HG02759 (cell line): ENCODE measurements at regions not wholly inside any gene's neighbourhood (a gene's known extent, or its start where the extent isn't known, plus 50 kb on each side); places are given as distances from the start of the nearest gene placed in this dataset.

Source experiments
- ATAC-seq: cut with Tn5 transposase; IDR thresholded peaks from one replicate; pipeline ENCODE4 v1.9.1; 2021; ENCODE audit warnings: mild to moderate bottlenecking, moderate library complexity; ENCODE audit not compliant: unreplicated experiment

DNA sequence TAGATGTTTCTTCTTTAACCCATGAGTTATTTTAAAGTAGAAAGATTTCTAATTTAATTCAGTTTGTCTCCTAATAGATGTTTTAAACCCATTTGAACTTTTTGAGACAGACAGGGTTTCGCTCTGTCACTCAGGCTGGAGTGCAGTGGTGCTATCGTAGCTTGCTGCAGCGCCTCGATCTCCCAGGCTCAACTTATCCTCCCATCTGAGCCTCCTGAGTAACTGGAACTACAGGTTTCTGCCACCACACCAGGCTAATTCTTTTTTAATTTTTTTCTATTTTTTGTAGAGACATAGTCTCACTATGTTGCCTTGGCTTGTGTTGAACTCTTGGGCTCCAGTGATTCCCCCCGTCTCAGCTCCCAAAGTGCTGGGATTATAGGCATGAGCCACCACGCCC lies 53.0 kb upstream of the RAB18 start:
- ATAC-seq: no peak

DNA sequence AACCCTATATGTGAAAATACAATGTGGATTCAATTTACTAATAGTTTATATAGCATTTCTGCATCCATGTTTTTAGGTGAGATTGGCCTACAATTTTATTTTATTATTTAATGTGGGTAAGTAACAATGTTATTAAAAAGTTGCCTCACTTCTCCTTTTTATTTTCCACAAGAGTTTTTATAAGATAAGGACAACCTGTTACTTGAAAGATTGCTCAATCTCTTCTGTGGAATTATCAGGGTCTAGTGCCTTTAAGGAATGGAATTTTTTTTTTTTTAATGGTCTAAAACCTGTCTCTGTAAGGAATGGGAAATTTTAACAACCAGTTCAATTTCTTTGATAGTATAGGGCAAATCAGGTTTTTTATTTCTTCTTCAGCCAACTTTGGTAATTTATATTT lies 53.9 kb upstream of the RAB18 start:
- no peak for ATAC-seq

DNA sequence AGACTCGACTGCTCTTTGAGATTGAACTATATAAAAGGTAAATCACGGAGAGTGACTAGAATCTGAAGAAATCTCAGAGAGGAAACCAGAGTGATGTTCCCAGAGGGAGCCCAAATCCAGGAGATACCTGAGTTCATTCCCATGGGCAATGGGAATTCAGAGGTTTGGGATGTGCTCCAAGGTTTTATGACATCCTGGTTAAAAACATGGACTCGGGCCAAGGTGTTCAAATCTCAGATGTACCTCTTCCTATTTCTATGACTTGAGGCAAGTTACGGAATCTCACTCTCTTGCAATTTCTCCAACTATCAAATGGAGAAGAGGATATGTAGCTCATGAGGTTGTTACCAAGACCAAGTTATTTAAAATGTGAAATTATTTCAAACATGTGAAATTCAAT lies 54.5 kb upstream of the RAB18 start:
- no peak for ATAC-seq

DNA sequence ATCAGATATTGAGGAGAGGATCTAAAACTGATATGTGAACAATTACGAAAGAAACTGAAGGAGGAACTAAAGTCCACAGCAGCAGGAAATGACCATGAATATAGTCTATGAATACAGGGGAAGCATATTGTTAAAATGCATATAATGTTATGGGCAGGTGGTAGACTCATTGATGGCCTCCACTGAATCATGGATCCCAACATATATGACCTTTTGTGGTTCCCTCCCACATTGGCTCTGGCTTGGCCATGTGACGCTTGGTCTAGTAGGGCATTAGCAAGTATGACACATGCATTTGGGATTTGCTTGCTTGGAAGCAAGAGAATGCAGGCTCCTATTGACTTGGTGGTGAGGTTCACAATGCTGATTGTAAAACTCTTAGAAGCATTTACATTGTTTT lies 55.2 kb upstream of the RAB18 start:
- ATAC-seq: no peak

DNA sequence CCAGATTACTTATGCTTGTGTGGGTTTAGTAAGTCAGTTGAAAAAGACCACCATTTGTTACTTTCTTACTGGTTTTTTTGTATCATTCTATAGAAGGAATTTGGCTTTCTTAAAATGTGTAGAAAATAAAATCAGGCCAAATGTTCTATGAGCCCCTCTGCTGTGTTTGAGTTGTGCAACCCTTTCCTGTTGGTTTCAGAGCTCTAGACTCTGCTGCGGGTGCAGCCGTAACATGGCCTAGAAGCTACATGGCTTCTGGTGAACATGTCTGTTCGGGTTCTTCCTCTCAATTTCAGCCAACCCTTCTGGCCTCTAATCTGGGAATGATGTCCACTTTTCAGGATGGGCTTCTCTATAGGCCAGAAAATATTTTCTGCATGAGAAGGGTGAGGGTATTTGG lies 56.6 kb upstream of the RAB18 start:
- no peak for ATAC-seq

DNA sequence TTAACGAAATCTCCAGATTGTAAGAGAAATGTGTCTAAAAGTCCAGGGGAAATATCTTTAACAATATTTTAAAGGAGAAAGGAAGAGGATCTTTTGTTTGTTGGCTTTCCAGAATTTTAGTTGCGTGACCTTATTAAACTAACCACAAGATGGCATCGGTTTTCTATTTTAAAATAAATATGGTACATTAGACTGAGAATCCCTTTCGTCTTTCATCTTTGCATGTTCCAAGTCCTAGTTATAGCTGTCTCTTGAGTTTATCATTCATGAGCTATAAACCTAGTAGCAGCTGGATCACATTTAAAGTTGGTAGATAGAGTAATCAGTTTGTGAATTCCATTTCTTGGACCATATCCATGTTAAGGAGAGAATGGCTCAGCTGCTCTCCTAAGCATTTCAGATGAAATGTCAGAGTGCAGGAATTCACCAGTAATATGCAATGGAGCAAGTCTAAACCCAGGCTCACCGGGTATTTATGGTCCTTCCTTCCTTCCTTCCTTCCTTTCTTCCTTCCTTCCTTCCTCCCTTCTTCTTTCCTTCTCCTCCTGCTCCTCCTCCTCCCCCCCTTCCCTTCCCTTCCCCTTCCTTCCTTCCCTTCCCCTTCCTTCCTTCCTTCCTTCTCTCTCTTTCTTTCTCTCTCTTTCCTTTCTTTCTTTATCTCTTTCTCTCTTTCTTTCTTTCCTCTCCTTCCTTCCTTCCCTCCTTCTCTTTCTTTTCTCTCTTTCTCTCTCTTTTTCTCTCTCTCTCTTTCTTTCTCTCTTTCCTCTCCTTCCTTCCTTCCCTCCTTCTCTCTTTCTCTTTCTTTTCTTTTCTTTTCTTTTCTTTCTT lies 57.8 kb upstream of the RAB18 start:
- no peak for ATAC-seq

DNA sequence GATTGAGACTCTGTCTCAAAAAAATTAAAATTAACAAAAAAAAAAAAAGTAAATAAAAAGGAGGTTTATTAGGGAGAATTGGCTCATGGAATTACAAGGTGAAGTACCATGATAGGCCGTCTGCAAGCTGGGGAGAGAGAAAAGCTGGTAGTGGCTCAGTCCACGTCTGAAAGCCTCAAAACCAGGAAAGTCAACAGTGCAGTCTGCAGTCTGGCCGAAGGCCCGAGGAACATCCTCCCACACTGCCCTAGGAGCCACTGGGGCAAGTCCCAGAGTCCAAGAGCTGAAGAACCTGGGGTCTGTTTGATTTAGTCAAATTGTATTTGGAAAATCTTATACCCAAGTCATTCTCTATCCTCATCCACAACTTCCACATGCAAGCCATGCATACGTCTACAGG lies 59.0 kb upstream of the RAB18 start:
- no peak for ATAC-seq

DNA sequence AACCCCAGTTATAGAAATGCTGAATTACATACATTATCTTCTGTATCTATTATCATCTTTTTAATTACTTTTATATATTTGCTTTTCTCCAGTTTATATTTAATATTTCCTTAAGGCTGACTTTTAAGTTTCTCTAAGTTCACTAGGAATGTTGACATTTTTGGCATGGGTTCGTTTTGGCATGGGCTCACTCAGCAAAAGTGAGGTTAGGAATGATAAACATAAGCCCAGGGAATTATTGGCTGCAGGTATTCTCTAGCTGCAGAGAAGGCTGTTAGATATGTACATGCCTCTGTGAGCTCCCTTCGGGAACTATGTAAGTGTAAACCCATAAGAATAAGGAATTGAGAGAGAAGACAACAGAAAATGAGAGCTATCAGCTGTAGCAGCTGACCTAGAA lies 63.6 kb upstream of the RAB18 start:
- no peak for ATAC-seq

DNA sequence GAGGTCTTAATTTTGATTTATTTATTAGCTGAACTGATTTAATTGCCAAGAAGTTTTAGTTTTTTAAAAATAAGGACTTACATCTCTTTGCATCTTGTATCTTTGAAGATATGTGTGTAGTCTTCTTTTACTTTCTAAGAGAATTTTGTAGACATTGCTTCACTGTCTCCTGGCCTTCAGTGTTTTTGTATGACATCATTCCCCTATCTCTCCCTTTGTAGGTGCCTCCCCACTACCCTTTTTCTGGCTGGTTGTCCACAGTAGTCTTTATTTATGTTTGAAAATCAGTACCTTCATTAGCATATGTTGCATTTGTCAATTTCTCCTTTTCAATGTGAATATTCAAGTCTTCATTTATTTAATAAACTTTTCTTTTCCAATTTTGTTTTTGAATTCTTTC lies 64.1 kb upstream of the RAB18 start:
- no peak for ATAC-seq

DNA sequence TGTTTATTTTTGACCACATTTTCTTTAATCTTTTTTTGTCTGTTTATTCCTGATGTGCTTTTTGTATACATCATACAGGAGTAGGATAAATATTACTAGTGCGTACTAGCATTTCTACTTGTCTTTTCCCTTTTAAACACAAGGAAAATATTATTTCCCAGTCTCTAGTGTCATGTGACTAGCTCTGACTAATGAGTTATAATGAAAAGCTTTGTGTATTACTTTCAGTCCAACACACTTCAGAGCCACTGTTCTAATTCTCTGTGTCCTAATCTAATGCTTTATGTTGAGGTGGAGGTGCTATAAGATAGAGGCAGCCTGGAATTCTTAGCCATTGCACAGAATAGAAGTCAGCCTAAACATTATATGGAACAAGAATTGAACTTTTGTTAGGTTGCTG lies 65.0 kb upstream of the RAB18 start:
- ATAC-seq: no peak

DNA sequence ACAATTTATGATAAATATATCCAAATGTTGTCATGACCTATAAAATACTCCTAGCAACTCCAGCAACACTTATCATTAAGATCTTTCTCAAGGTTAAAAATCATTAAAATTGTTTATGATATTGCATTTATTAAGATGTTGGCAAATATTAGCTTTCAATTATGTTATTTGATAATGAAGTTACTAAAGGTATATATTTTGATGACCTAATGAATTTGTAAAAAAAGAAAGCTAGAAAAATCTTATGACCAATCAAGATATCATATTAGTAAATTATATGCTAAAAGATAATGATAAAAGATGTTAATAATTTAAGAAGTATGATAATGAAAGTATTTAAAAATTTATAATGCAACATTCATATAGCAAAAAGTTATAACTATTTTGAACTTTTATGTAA lies 66.3 kb upstream of the RAB18 start:
- ATAC-seq: no peak

DNA sequence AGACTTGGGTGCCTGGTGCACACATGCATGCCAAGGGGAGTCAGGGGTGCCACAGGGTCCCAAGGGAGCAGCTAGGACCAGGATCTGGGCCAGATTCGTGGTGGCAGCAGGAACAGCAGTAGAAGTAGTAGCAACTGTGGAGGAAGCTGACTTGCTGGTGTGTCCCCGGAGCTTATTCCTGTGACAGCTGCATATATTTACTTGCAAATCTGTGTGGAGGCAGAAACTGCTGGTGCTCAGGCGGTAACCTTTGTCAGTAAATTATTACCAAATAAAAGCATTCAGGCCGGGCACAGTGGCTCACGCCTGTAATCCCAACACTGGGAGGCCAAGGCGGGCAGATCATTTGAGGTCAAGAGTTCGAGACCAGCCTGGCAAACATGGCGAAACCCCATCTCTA lies 67.4 kb upstream of the RAB18 start:
- ATAC-seq: no peak

DNA sequence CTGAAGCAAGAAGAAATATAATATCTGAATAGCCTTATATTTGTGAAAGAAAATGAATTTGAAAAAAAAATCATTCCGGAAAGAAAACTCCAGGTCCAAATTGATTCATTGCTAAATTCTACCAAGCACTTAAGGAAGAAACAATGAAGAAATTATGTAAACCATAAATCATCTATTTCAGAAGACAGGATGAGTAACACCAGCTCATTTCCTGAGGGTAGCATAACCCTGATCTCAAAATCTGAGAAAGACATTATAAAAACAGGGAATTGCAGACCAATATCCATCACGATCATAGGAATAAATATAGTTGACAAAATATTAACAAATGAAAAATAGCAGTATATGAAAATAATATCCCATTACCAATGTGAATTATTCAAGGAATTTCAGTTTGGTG lies 70.1 kb upstream of the RAB18 start:
- ATAC-seq: no peak

DNA sequence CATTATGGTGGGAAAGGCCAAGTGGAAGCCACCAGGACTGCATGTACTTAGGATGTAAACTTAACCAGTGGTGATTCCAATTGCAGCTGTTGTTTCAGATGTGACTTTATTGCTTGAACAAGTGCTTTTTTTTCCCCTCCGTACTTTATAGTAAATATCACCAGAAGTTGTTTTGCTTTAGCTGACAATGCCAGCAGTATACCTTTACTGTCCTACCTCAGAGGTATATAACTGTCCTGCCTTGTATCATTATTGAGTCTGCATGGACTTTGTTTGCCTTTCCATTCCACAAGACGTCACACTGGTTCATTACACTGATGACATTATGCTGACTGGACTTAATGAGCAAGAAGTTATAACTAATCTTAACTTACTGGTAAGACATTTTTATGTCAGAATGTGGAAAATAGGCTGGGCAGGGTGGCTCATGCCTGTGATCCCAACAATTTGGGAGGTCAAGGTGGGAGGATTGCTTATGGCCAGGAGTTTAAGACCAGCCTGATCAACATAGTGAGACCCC lies 77.1 kb upstream of the RAB18 start:
- no peak for ATAC-seq

DNA sequence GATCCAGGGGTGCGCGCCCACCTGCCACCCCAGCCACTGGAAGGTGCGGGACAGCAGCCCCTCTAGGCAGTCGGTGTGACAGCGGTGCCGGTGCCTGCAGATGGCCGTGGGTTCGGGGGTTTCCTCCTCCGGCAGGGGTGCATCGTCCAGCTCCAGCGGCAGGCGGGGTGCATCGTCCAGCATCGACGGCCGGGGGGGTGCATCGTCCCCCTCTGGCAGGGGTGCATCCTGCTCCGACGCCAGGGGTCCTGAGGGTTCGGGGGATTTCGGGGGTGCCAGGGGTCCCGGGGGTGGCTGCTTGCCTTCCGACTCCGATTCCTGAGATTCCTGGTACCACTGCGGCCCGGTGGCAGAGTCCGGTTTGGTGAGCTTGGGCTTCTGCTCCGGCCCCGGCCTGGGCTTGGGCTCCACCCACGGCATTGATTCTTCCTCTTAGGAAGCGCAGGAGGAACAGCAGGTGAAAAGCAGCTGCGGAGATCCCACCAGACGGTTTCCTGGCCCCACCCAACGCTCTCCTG lies 90.2 kb upstream of the RAB18 start:
- no peak for ATAC-seq

DNA sequence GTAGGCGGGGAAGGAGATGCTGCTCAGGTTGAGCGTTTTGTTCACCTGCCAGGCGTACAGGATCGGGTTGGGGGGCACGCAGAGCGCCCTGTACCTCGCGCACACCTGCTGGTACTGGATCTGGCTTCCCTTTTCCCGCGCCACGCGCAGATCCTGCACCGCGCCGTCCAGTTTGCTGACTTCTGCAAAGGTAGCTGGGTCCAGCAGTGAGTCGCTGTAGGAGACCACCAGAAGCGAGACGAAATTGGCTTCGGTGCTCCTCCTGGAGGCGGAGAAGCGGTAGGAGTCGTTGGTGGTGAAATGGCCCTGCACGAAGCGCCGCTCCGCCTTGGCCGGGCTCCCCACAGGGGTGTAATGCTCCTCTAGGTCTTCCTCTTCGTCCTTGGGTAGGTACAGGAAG lies 90.7 kb upstream of the RAB18 start:
- ATAC-seq: no peak

DNA sequence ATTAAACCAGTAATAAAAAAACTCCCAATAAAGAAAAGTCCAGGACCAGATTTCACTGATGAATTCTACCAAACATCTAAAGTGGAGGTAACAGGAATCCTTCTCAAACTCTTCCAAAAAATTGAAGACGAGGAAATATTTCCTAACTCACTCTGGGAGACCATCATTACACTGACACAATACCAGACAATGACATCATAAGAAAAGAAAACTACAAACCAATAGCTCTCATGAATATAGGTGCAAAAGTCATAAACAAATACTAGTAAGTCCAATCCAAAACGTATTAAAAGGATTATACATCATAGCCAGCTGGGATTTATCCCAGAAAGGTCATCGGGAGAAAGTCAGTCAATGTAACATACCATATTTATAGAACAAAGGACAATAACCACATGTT lies 94.0 kb upstream of the RAB18 start:
- ATAC-seq: no peak

DNA sequence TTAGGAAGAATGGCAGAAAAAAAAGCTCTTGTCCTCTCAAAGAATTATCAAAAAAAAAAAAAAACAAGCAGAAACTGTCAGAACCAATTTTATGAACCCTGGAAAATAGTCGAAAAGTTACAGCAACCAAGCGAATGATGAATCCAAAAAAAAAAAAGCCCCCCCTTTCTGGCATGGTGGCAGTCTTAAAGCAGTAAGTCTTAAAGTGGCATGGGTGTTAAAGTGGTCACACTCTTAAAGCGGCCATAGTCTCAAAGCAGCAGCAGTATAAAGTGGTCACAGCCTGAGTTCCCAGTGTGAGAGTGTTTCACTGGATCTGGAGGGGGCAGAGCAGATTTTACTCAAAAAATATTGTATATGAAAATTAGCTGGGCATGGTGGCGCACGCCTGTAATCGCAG lies 96.8 kb upstream of the RAB18 start:
- ATAC-seq: no peak

DNA sequence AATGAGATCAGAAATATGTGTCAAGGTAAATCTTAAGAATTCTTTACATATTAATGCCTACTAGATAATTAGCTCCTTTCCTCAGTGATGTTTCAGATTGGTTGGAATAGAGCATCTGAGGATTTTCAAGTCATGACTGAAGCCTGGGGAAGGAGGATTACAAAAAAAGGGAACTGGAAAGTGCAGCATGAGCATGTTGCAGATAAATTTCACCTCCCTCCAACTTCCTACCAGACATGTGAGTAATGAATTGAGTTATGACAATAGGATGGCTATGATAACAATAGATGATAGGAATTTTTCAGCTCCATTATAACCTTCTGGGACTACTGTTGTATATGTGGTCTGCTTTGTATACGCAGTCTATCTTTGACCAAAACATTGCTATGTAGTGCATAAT lies 104.2 kb upstream of the RAB18 start:
- ATAC-seq: no peak

DNA sequence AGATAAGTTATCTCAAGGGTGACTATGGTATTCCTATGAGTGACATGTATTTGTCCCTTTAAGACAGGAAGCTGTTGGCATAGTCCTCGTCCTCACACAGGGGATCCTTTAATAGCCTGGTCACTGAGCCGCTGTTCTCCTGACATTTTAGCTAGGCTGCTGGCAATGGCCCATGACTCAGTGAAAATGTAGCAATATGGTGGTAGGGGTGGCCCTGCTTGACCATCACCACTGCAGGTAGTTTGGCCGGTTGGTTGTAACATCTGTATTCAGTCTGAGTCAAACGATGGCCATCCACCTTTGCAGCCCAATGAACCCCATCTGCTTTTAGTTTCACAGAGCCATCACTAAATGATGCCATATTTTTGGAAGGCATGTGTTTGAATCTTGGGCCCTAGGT lies 110.1 kb upstream of the RAB18 start:
- no peak for ATAC-seq

DNA sequence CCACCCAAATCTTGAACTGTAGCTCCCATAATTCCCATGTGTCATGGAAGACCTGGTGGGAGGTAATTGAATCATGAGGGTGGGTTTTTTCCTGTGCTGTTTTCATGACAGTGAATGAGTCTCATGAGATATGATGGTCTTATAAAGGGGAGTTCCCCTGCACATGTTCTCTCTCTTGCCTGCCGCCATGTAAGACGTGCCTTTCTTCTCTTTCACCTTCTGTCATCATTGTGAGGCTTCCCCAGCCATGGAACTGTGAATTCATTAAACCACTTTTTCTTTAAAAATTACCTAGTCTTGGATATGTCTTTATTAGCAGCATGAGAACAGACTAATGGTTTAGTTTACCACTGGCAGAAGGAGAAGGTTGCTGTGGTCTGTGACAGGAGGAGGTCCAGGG lies 111.5 kb upstream of the RAB18 start:
- no peak for ATAC-seq

DNA sequence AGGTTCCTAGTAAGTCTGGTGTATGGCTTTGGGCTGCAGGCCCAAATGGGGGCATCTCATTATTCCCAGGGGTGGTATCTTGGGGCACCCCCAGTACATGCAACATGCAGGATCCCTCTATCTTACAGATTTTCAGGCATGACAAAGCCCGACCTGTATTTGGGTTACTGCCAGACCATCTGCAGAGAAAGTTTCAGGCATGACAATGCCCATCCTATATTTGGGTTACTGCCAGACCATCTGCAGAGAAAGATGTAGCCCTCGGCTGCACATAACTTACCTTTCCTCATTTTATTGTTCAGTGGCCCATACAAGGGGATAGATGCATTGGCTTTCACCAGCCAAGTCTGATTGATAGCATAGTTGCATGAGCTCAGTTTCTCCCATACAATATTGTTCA lies 112.2 kb upstream of the RAB18 start:
- ATAC-seq: no peak

DNA sequence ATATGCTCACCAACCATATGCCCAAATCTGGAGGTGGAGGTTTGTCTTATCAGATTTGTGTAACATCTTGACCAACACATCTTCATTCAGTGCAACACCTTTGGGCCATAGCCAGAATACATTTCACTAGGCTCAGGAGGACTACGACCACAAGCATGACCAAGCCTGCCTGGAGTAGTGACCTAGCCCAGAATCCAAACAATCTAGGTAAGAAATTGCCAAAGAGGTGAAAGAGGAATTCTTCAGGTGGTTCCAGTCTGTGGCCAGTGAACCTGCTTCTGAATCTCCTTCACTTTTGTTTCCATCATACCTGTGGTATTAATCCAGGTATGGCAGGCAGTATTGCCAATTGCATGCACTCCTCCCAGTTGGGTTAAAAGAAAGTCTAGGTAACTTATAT lies 112.8 kb upstream of the RAB18 start:
- no peak for ATAC-seq
